Stimulated activated CD8-positive, alpha-beta memory T cell treated with anti-CD3 and anti-CD28 coated beads, Interleukin-4, amount 100 ng/mL, for 4 hours (primary cell): ENCODE measurements at regions not wholly inside any gene's neighbourhood (a gene's known extent, or its start where the extent isn't known, plus 50 kb on each side); places are given as distances from the start of the nearest gene placed in this dataset.

Source experiments
- DNase-seq, 2 donors: peaks; one replicate each; pipeline ENCODE4 v3.0.0-alpha.2; 2020; ENCODE audit warnings: low read depth in 2 of 2, low spot score in 1 of 2

DNA sequence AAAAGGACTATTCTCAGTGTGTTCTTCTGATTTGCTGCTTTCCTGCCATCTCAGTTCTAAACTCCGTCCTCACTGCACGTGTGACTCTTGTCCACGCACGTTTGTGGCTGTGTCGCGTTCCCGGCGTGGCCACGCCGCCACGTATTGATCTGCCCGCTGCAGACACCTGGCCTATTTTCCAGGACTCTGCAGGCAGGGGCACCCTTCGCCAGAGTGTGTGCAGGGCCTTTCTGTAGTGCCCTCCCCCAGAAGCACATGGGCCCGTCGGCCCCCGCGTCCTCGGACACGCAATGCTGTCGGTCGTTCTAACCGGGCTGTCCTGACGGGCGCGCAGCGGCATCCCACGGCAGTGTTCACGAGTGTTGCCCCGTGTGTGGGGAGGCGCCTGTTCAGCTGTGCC is 87.6 kb downstream of the YTHDF1 start:
- DNase-seq = no peak

GRCh38 chr20:63127700-63128364 is 88.1 kb downstream of the YTHDF1 start:
- no peak for DNase-seq

GRCh38 chr20:63126876-63127699 is 88.8 kb downstream of the YTHDF1 start:
- no peak for DNase-seq

DNA sequence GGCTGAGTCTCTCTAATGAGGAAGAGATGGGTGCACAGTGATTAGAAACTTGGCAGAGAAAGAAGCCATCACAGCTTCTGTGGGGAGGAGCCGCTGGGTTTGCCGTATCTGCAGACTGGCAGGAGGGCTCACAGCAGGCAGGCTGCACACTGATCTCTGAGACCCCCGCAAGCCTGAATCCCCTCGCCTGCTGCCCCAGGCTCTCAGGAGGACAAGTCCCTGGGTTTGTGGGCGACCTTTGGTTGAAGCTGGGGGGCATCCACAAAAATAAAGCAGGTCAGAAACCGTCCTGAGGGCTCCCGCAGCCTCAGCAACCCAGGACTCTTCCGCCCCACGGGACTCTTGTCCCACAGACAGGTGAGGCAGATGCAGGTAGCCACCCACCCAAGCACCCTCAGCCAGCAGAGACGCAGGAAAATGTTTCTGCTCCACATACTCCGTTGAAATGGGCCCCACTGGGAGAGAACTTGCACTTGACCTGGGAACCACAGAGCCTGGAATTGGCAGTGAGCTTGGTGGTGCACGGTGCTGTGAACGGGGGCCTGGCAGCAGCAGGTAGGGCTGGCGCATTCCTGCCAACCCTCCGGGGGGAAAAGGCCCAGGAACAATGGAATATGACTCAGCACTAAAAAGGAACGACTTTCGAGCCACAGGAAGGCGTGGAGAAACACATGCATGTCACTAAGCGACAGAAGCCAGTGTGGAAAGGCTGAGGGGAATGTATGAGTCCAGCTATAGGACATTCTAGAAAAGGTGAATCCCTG is 89.9 kb downstream of the YTHDF1 start:
- DNase-seq = no peak

GRCh38 chr20:63125581-63125837 is 90.4 kb downstream of the YTHDF1 start:
- no peak for DNase-seq

DNA sequence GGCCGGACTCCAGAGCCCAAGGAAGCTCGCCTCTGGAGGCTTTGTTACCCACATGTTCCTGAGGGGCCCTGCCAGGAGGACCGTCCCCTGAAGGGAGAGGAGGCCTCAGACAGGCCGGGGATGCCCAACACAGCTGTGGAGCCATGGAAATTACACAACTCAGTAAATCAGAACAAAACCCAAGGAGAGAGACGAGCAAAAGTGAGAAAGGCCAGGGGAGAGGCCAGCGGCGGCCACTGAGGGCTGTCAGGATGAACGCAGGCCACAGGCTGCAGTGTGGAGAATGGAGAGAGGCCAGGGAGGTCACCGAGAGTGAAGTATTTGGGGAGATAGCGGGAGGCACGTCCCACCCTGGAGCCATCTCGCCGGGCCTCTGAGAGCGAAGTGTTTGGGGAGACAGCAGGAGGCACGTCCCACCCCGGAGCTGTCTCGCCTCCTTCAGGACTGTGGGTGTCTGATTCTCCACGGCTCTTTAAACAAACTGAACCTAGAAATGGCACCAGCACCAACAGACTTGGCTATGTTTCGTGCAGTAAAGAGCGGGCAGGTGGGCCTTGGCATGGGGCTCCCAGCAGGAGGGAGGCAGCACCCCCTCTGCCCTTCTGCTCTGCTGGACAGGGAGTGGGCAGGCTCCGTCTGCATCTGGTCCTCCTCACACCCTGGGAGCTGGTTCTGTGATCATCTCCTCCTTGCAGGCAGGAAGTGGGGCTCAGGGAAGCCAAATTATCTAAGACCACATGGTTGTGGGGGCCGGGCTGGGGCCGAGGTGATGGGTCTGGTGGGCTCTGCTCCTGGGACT is 91.0 kb downstream of the YTHDF1 start:
- no peak for DNase-seq

DNA sequence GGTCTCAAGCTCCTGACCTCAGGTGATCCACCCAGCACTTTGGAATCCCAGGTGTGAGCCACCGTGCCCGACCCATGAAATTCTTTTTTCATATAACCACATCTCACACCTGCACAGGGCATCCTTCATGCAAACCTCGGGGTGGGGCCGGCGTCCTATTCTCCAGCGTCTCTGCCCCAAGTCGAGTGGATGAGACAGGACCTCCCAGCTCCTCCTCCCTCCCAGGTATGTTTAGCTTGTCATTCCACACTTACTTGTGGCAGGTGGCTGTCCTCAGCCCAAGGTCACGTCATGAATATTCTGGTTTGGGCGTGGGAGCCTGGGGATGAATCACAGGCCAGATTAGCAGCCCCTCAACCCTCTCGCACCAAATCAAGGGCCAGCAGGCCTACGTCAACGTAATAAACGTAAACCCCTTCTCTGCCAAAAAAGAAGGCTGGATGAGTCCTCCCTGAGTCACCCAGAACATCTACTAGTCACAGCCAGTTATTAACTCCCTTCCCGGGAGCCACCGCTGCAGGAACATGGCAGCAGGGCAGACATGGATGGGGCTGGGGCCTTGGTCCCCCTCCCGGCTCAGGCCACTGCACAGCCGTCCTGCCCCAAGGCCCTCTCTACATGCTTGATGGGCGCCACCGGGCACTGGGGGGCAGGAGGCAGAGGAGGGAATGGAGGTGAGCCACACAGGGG is 91.7 kb downstream of the YTHDF1 start:
- no peak for DNase-seq

- no peak for DNase-seq
Observed at GRCh38 chr20:63123331-63123741, 92.6 kb downstream of the YTHDF1 start.

DNA sequence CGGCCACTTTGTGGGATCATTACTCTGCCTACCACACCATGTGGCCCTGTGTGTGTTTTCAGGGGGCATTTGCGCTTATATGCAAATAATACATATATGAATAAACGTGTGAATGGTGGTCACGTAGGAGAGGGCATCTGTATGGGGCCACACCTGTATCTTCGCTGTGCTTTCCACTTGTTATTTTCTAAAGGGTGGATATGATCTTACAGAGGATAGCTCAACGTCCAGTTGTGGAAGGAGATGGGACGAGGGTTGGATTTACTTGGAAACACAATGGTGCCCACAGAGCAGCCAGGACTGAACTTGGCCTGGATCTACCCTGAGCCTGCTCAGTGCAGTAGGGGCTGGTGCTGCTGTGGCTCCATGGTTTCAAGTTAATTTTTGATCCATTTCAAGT is 93.3 kb downstream of the YTHDF1 start:
- no peak for DNase-seq

GRCh38 chr20:63121749-63122405 is 94.1 kb downstream of the YTHDF1 start:
- no peak for DNase-seq

GRCh38 chr20:63121246-63121645 is 94.7 kb downstream of the YTHDF1 start:
- DNase-seq = no peak

DNA sequence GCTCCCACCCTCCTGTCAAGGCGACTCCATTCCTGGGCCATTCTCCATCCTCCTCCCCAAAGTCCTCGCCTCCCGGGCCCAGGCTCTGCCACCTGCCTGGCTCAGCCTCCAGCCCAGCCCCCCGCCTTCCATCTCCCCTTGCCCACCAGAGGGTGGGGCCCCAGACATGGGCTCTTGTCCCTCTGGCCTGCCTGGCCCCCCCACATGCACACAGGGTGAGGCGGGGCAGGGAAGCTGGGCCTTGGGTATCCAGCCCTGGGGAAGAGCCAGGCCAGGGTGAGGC is 95.2 kb downstream of the YTHDF1 start:
- DNase-seq = no peak

DNA sequence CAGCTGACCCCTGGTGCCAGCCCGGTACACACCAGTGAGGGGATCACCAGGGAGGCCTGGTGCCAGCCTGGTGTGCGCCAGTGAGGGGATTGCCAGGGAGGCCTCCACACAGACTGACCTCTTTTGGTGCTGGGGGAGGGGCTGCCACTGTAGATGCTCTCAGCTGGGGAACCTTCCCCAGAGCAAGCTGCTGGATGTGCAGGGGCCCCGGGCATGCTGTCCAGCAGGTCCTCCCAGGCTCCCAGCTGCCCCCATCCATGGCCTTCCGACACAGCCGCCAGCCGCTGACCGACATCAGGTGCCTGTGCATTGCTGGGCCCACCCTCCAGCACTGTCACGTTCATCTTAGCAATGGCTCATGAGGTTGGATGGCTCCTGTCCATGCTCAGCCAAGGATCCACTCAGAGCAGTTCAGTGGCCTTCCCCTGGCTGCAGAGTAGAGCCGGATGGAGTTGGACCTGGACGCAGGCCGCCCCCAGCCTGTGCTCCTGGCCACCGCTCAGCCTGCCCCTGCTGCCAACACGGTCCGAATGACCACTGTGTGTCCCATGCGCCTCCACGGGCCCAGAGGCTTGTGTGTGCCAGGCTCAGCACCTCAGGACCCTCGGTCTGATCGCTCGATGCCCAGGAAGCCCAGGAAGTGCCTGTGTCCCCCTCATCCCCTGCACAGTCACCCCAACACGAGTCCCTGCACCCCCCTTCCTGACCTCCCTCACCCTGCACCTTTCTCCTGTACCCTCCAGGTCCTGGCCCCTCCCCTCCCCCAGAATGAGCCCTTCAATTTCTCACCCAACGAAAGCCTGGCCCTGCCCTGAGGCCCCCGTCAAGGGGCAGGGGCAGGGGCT is 95.7 kb downstream of the YTHDF1 start:
- no peak for DNase-seq

DNA sequence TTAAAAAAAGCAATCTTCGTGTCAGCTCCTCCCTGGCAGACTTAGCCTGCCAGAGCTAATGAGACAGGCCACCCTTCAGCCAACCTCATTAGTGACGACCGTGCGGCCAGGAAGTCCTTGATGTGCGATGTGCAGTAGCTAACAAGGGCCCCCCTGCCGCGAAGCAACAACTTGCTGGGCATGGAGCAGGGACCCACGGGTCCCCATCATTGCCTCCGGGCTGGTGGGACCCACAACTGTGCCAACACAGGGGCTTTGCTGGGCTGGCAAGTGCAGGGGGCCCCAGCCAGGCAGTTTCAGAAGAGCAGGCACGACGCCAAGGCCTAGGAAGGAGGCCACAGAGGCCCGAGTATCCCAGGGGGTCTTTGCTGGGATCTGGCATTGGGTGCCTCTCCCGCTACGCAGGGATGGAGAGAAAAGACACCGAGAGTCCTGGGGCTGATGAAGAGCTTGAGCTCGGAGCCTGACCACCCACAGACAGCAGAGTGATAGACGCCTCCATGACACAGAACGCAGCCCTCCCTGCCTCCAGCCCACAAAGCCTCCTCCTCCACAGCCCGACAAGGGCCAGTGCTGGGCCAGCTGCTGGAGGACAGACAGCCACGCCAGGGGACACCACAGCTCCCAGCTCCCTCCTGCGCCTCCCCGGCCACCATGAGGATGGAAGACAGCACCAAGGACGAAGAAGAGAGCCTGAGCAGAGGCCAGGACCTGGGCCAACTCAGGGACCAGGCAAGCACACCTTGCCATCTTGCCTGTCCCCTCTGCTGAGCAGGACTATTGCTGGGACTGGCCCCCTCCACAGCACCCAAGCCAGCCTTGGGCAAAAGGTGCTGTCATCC is 96.6 kb downstream of the YTHDF1 start:
- DNase-seq = no peak

GRCh38 chr20:63118303-63119120 is 97.4 kb downstream of the YTHDF1 start:
- no peak for DNase-seq

- no peak for DNase-seq
Observed at GRCh38 chr20:63117661-63118302, 98.1 kb downstream of the YTHDF1 start.

DNA sequence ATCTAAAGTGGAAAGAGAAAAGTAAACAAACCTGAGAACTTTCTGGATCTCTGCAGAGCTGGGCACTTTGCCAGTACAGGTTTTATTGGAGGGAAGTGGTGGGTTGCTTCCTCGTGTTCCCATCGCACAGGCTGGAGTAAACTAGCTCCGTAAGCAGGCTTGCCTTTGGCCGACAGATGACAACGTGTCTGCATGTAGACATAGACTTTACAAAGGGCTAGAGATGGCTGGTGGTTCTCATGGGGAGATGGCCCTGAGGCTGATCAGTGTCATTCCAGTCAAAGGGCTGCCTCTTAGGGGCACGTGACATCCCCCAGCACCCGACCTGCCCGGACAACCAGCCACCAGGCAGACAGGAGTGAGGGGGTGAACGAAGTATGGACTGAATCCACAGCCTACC is 98.8 kb downstream of the YTHDF1 start:
- no peak for DNase-seq
